22Rv1 (cell line): ENCODE measurements at regions not wholly inside any gene's neighbourhood (a gene's known extent, or its start where the extent isn't known, plus 50 kb on each side); places are given as distances from the start of the nearest gene placed in this dataset.

Source experiments
- CTCF ChIP-seq: fragments of 450-650 bp; IDR thresholded peaks from 2 replicates; pipeline ENCODE4 v1.5.1; 2017; ENCODE audit warnings: mild to moderate bottlenecking
- ZFX ChIP-seq: fragments of 450-650 bp; IDR thresholded peaks from 2 replicates; pipeline ENCODE4 v1.6.1; 2017; ENCODE audit warnings: antibody characterized with exemption, borderline replicate concordance

DNA sequence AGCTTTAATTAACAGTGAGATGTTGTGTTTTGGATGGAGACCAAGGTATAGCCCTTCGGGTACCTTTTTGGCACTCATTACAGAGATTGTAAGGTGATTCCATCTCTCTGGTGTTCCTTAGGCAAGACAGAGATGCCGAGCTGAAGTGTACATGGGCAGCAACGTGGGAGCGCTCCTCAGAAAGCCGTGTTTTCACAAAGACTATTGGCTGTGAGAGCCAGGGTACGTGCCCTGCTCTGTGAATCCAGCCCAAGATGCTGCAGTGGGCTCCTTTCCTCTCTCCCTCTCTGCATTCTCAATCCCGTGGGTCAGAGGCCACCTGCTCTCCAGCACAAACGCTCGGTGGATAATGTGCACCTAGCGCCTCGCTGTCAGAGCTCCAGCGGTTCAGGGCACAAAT, 203.0 kb upstream of the EPHA4 start:
- TF ChIP-seq CTCF = no peak
- TF ChIP-seq ZFX = no peak
